Inflammatory macrophage treated with lipopolysaccharide for 4 hours (primary cell): ENCODE measurements at regions not wholly inside any gene's neighbourhood (a gene's known extent, or its start where the extent isn't known, plus 50 kb on each side); places are given as distances from the start of the nearest gene placed in this dataset.

Source experiments
- DNase-seq: peaks from one replicate; pipeline ENCODE4 v3.0.0-alpha.2; 2020

DNA sequence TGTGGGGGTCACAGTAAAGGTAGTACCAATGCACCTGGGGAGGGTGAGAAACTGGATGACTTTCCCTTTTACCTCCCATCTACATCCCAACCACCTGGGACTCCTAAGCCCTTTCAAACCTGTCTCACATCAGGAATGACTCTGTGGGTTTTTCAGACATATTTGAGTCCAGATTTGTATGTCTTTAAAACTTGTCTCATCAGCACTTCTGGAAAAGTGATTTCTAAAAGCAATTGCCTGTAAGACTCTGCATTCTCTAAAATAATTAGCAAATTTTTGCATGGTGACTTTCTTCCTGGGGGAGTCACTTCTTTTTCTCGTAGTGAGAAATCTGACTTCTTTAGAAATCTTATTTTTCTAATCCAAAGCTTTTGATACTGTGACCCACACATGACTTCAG, 1553.0 kb upstream of the PIK3C3 start:
- DNase-seq = no peak

DNA sequence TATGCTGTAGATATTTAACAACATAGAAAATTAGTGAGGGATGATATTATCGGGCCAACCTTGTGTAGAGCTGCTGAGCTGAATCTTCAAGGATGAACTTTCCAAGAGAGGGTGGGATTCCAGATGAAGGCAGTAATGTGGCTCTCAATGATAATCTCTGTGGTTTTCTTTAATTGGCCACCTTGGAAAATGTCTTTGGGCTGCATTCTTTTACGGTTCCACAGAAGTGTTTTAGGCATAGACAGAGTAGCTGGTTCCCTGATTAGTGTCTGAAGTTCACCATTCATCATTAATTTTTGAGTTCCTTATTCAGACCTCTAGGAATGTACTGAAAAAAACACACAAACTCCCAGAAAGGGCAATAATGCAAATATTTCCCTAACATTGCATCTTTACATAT, 1566.9 kb upstream of the PIK3C3 start:
- DNase-seq = no peak

DNA sequence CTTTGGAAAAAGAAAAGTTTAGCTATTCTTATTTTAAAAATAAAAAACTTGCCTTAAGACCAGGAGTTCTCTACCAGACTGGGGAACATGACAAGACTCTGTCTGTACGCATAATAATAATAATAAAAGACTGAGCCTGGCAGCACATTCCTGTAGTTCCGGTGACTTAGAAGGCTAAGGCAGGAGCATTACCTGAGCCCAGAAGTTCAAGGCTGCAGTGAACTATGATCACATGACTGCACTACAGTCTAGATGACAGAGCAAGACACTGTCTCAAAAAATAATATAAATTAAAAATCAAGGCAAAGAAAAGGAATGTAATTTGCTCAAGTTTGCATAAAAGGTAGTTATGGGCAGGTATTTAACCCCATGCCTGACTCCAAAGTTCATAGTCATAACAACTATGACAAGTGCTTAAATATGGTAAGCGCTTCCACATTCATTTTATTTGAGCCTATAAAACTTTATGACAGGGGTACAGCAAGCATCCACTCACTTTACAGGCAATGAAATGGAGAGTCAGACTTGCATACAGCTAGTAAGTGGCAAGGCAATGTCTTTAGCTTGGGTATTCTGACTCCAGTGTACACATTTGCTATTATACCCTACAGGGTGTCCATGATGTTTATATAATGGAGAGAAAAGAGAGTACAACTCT, 1567.8 kb upstream of the PIK3C3 start:
- DNase-seq = no peak

DNA sequence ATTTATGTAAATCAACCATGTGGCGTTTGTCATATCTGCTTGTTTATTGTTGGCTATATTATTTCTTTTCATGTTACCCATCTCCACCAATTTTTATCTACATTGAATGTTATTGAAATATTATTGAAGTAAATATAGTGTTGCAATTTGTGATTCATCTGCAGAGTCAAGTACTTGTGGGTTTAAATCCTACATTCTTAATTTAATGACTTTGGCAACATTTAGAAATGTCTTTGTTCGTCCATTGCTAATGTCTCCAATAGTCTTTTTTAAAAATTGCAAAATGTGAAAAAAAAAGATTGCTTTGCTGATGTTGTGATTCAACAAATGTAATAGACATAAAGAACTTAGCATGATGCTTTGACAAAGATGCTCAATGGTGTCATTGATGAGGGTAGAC, 1572.8 kb upstream of the PIK3C3 start:
- DNase-seq = no peak

DNA sequence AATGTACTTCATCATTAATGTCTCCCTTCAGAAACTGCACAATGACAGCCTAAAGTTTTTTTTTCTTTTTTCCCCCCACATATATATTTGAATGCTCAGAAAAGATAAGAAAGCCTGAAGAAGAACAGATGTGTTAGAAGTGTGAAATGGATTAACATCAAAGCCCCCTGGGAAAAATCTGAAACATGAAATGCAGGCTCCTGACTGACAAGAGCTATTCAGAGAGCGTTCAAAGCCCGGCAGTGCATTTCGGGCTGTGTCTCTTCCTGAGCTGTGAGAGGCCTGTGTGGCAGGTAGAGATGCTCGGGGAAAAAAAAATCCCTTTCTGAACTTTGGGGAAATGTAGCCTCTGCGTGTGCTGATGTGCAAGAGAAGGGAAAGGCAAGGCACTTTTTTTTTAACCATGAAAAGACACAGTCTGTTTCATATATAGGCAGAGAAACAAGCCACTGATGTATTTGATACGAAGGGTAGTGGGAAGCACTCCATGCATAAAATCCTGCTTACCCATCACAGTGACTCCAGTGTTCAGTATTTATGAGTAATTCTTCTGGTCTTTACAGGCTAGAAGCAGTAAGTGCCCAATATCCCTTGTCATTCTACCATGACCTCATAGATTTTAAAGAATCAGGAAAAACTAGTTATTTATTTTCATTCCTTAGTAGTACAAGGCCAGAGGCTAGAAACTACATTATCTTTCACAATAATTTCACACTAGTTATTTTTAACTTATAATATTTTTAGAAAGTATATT, 1574.2 kb upstream of the PIK3C3 start:
- no peak for DNase-seq

DNA sequence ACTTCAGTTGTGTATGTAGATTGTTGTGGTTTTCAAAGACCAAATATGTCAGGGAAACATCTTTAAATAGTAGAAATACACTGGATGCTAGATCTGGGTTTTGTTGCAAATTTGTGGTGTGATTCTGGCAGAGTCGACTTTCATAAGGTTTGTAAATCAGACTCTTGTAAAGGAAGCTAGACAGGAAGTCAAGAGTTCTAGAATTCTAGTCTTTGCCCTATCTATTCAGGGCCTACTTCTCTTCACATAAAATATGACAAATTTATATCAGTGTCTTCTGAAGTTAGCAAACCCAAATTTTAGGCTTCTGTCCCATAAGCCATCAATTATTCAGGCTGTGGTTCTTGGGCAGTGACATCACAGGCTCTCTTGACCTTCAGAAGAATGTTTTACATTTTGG, 1579.2 kb upstream of the PIK3C3 start:
- no peak for DNase-seq

DNA sequence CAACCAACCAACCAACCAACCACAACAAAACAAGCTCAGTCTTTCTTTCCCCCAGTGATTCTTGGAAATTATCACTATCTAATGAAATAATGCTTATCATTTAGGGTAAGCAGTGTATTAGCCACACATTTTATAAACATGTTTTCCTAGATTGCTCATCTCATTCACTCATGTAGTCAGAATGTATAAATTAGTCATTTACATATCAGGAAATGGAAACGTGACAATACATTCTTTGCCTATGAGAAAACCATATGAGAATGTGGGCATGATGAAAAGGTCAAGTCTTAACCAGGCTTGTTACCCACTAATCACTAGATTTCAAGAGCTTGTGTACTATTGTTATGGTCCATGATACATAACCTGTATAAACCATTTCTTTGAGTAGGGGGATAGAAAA, 1583.4 kb upstream of the PIK3C3 start:
- no peak for DNase-seq

DNA sequence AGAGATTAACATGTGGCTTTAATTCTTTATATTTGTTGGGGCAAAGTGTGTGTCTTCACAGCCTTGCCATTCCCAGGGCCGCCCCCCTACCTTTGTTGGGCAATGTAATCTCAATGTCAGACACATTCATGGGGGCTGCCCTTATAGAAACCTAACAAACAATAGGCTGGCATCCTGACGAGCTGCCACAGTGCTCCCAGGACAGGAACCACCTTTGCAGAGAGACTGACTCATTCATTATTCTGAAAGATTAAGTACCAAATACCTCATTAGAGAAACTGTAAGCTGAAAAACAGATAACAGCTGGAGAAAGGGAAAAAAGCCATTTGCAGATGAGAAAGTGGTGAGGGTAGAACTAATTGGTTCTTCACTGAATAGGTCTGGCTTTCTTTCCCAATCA, 1587.5 kb upstream of the PIK3C3 start:
- no peak for DNase-seq

DNA sequence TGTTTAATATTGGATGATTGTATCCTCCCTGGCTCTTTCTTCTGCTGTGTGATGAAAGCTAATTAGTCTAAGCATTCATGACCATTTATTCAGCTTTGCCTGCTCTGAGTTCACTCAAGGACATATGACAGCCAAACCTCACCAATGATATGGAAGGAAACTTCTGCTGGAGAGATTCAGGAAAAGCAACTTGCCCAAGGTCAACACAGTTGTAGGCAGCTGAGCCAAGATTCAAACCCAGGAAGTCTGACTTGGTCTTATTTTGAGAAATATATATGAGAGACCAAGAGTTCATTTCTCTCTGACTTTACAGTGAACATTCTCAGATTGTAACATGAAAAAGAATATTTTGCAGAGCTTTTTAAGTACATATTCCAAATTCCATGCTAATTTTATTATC, 1588.5 kb upstream of the PIK3C3 start:
- DNase-seq = no peak

DNA sequence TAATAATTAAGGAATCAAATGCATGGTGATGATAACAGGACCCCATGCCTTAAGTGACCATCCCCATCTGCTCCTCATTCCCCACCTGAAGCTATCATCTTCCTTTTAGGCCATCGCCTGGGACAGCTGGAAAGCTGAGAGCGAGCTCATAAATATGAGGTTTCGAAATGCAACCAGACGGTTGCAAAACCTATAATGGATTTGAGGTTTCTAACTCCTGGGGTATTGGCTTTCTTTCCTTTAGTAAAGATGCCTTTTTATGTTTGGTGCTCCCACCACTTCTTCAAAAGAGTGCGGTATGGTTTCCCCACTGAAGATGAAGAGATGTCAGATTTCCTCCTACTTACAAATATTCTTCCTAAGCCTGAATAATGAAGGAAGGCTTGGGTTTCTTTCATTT, 1589.5 kb upstream of the PIK3C3 start:
- no peak for DNase-seq

DNA sequence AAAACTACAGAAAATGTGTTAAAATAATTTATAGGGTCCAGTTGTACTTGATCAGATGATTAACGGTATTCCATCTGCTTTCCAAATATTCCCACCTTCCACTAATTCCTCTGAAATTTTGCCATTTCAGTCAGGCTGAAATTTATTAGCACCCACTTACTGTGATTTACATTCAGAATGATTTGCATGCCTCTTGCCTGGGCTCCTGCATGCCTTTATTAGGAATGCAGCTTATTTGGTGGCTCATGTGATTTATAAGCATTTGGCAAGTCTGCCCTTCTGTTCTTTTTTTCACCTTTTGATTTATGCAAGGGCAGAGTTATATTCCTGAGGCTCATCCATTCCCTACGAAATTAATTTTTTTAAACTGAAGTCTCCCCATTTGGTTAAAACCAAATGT, 1594.5 kb upstream of the PIK3C3 start:
- no peak for DNase-seq

DNA sequence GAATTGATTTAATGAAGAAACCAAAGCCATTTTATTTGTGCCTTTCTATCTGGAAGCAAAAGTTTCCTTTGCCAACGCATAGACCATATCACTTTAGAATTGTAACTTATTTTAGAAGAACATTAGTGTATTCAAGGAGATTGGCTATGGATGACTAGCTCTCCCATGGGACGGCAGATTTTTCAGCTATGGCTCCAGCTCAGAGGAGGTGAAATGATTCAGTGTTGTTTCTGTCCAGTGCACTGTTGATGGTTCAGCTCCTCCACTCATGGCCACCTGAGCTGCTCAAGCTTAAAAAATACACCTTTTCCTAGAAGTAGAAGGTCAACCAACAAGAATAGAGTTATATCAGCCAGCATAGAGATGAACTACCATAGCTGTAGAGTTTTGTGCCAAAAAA, 1597.5 kb upstream of the PIK3C3 start:
- DNase-seq = no peak

DNA sequence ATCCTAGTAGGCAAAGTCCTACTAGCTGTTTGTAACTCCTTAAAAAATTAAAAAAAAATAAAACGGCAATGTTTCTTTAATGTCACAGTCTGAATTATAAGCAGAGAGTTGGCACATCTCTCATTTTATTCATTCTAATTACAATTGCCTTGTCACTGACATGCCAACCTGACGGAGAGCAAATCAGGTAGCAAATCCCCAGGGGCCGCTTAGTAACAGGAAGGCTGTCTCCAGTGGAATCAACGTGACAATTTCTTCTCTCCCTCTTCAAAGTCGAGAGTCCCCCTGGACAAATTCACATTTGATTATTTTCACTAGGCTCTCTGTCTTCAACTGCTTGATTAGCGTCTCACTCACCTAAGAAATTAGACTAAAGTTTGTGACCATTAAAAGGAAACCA, 1598.9 kb upstream of the PIK3C3 start:
- no peak for DNase-seq

DNA sequence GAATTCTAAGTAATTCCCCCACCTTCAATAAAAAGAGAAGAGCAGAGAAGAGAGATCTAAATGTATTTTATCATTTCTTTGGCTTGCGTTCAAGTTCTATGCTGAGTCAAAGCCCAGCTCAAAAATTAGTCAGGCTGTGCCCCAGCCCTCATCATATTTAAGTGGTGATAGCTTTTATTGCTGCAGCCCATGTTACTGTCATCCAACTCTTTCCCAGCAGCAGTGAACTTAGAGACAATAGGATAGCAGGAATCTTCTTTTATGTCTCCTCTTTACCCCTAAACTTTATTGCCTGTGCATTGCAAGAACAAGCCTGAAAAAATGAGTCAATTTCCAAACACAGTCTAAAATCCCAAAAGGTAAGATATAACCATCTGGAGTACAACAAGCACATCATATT, 1599.3 kb upstream of the PIK3C3 start:
- no peak for DNase-seq

DNA sequence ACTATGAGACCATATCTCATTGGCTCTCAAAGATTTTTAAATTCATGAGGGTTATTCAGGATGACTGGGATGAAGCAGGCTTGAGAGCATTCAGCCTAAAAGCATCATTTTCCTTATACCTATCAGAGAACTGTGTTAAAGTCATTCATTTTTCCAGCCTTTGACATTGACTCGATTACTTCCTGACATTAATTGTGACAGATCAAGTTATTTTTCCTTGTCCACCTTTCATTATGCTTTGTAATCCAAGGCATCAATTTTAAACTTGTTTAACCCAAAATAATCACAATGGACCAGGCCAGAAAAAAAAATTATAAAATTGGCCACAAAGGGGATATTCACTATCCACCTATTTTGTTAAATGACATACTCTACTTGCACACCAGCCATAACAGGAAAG, 1606.8 kb upstream of the PIK3C3 start:
- DNase-seq = no peak

DNA sequence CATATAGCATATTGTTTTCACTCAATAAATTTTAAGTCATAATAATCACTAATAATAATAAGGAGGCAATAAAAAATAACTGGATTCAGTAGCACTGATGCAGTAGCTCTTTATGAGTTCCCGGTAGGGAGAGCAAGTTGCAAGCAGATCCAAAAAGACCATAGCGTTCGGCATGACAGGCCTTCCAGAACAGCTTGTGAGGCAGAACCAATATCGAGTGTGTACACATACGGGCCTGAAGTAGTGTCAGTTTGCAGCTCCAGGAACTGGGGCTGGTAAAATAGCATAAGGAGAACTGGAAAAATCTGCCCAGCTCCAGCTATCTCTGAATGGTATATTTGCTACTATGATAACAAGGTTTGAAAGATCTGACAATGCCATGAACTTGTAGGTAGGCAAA, 1607.8 kb upstream of the PIK3C3 start:
- DNase-seq = no peak

DNA sequence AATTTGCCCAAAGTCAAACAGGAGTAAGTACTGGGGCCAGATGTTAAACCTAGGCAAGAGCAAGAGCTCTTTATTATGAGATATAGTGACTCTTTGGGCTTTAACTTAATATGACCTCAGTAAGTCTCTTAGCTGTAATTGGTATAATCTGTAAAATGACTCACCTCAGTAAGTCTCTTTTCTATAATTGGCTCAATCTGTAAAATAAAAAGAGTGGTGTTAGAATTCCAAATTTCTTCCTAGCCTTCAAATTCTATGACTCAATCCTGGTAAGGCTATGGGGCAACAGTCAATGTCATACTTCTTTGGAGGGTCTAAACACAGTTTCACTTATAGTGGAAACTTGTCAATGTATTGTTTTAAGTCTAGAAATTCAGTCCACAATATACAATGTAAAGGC, 1608.9 kb upstream of the PIK3C3 start:
- no peak for DNase-seq

DNA sequence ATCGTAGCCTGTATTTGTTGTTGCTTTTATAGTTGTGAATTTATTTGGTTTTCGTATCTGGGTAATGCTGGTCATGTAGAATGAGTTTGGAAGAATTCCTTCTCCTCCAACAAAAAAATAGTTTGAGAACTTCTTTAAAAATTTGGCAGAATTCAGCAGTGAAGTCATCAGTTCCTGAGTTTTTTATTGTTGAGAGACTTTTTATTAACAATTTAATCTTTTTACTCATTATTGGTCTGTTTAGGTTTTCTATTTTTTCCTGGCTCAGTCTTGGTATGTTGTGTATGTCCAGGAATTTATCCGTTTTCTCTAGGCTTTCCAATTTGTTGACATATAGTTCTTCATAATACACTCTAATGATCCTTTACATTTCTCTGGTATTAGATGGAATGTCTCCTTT, 1613.3 kb upstream of the PIK3C3 start:
- DNase-seq = no peak

DNA sequence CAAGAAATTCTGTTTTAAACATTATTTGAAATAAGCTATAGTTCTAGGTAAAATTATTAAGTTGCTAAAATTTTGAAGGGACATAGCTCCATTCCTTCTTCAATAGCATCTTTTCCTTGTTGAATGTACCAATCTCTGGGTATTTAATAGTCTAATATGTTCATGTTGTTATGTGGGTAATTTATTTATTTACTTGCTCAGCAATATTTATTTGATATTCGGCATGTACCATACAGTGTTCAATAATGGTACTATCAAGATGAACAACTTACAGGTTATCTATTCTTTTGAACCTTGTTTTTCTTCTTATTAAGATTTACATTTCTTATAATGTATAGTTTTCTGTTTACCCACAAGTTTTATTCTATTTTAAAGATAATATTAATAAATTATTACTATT, 1616.8 kb upstream of the PIK3C3 start:
- DNase-seq = no peak

DNA sequence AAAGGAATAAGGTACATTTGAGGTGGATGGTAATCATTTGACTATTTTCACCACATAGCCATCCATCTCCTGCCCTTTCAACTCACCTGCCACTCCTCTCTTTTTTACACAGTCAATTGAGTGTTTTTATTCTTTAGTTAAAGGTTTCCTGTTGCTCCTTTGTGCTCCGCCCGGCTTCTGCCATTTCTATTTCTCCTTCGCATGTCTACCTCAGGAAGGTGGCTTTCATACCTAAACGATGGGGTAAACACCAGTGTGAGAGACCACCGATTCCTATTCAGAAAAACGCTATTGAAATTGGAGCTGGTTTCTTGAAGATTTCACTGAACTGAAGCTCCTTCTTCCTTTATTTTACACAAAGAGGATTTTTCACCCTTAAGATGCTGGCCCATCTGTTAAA, 1628.0 kb upstream of the PIK3C3 start:
- DNase-seq = no peak

DNA sequence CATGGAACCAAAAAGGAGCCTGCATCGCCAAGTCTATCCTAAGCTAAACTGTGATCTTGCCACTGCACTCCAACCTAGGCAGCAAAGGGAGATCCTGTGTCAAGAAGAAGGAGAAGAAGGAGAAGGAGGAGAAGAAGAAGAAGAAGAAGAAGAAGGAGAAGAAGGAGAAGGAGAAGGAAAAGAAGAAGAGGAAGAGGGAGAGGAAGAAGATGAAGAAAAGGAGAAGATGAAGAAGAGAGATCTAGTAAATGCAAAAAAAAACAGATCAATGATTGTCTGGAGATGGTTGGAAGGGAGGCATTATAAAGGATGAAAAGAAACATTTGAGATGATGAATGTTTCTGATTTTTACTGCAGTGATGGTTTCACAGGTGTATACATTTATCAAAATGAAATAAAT, 1629.0 kb upstream of the PIK3C3 start:
- no peak for DNase-seq

DNA sequence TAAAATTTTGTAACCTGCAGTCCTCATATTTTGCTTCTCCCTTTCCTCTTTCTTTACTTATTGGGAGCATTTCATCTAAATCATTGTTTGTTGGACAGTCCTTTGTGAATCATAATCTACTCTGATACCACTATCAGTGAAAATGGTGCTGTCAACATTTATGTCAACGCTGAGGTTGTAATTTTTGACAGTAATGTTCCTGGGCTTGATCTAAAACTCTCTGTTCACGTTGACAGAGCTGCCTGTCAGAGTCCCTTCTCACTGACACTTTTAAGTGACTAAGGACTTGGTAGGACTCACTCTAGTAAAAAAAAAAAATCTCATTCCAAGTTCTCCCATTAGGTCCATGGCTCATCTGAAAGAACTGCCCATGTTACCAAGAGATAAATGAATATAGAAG, 1640.8 kb upstream of the PIK3C3 start:
- no peak for DNase-seq

DNA sequence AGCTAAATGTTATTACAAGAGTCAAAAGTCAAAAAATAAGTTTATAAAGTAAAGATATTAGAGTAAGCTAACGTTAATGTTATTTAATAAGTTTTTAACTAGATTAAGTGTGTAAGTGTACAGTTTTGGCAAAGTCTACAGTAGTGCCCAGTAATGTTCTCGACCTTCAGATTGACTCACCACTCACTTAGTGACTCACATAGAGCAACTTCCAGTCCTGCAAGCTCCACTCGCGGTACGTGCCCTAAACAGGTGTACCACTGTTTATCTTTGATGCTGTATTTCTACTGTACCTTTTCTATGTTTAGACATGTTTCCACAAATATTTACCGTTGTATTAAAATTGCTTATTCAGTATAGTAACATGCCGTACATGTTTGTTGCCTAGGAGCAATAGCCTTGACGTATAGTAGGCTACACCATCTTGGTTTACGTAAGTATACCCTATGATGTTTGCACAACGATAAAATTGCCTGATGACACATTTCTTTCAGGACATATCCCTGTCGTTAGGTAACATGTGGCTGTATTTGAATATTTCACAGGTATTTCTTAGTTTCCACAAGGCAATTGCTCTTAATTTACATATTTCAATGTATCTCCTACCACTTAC, 1641.9 kb upstream of the PIK3C3 start:
- no peak for DNase-seq

DNA sequence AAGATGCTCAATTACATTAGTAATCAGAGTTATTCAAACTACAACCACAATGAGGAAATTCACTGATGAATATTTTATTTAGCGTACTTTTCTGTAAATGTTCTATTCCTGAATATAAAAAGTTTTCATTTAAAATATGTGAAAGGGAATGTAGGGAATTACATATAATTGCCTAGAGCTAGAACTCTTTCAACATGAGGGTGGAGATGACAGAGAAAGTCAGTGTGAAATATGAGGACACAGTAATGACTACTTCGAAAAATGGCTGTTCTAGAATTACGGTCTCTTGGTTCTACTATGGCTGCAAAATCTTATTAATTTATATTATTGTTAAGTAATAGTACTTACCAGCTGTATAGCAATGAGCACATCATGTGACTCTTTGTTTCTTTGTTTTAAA, 1647.4 kb upstream of the PIK3C3 start:
- DNase-seq = no peak
